ENCODE measurements at regions not wholly inside any gene's neighbourhood (a gene's known extent, or its start where the extent isn't known, plus 50 kb on each side); places are given as distances from the start of the nearest gene placed in this dataset.
"Not testable (repeated sequence)": the region's sequence is repeated elsewhere in the genome, so short reads cannot be mapped to it uniquely, and the experiment has no call there.

DNA sequence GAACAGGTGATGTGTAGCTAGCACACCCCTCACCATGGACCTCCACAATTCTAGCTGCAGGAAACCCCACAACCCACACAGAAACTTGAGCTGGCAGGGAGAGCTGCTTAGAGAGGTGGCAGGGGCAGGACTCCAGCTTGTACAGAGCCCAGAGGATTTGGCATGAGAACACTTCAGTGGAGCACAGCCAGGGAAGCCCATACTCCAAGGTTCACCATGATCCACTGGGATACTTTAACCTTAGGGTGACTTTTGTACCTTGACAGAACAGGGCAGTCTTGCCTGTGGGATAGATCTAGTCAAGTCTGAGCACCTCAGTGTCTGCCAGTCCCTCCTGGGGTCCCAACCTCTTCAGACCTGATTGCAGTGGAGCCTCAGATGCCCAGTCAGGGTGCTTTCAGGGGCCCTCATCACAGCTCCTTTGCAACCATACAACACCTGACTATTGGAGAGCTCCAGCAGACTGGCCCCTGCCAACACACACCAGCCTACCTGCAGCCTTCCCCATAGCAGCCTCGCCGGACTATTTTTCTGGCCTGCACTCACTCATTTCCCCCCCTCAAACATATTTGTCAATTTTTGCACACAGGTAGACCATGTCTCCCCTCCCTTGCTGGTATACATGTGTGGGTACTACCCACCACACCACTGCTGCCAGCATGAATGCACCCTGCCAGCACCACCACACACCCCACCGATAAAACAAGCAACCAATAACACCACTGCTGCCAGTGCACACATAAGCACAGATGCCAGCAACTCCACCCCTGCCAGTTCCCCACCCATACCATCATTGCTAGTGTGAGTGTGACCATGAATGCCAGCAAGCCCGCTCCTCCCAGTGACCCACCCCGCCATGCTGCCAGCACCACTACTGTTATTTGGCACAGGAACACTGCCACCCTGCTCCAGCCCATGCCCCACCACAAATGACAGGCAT, 56.0 kb upstream of the CDX4 start:
- no peak for DNase-seq (ENCODE audit: low read depth)

DNA sequence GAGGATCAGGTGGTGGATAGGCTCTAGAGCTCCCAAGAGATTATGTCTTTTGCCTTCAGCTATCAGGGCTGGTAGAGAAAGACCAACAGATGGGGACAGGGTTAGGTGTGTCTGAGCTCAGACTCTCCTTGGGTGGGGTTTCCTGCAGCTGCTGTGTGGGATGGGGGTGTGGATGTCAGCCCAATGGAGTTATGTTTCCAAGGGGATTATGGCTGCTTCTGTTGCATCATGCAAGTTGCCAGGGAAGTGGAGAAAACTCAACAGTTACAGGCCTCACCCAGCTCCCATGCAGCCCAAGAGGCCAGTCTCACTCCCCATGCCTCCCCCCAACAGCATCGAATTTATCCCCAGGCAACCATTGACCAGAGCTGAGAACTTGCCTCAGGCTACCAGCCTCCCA, 80.2 kb upstream of the CDX4 start:
- DNase-seq (ENCODE audit: low read depth), result no peak

DNA sequence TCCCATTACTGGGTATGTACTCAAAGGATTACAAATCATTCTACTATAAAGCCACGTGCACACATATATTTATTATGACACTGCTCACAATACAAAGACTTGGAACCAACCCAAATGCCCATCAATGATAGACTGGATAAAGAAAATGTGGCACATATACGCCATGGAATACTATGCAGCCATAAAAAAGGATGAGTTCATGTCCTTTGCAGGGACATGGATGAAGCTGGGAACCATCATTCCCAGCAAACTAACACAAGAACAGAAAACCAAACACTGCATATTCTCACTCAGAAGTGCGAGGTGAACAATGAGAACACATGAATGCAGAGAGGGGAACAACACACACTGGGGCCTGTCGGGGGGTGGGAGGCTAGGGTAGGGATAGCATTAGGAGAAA, 89.6 kb upstream of the CDX4 start:
- DNase-seq (ENCODE audit: low read depth), result not testable (repeated sequence)

DNA sequence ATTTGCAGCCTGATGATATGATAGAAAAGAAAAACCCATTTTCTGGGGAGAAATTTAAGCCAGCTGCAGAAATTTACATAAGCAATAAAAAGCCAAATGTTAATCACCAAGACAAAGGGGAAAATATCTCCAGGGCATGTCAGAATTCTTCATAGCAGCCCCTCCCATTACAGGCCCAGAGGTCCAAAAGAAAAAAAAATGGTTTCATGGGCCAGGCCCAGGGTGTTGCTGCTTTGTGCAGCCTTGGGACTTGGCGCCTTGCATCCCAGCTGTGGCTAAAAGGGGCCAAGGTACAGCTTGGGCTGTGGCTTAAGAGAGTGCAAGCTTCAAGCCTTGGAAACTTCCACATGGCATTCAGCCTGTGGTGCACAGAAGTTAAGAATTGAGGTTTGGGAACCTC, 97.9 kb upstream of the CDX4 start:
- no peak for DNase-seq (ENCODE audit: low read depth)

DNA sequence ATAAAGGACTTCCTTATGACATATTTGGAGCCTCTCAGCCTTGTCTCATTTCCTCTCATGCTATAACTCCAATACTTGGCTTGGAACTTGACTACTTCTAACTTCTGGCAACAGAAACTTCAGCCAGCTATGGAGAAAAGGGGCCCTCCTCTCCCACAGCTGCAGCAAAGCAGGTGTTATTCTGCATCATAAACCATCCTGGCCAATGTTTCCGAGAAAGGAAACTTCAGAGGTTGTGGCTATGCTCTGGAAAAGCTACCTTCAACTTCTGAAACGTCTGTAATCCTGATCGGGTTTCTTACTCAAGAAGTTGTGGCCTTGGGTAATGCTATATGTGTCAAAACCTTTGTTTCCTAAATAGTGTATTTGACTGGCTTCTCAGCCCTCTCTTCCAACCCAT, 109.5 kb upstream of the CDX4 start:
- no peak for DNase-seq (ENCODE audit: low read depth)

DNA sequence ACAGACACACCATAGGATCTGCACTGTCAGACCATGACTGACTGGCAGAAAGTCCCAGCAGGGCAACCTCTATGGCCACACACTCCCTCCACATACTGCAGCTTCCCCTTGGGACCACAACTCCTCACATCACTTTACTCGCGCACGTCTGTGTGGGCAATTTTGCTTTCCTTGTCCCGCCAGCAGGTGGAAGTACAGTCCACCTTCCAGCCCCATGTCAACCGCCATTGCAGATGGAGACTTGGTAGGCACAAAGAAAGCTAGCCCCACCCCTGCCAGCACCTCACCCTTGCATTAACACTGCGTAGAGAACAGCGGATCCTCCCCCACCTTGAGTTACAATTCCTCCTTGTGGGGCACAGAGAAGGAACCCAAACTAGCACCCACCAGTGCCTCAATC, 74.4 kb upstream of the NAP1L2 start:
- DNase-seq (ENCODE audit: low read depth), result peak; percentile 5

DNA sequence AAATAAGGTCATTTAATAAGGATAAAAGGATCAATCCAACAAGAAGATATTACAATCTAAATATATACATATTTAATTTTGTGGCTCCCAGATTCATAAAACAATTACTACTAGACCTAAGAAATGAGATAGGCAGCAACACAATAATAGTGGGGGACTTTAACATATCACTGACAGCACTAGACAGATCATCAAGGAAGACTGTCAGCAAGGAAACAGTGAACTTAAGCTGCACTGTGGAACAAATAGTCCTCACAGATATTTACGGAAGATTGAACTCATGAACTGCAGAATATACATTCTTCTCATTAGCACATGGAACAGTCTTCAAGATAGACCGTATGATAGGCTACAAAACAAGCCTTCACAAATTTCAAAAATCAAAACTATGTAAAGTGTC, 56.1 kb upstream of the NAP1L2 start:
- DNase-seq (ENCODE audit: low read depth), result no peak

DNA sequence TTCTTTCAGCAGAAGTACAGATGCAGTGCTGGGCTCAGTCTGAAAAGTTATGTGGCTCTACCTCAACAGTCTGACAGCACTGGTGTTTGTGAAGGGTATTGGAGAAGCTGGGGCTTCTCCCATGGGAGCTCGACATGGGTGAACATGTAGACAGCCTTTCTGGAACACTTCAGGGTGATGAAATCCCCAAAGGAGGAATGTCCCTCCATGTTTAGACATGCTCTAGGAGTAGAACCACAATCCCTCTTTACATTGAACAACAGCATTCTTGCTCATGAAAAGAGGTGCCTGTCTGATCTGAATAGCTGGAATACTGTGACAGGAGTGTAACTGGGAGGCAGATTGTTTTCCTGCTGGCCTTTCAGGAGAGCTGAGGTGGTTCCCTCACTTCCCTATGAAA, 53.8 kb upstream of the NAP1L2 start:
- no peak for DNase-seq (ENCODE audit: low read depth)

DNA sequence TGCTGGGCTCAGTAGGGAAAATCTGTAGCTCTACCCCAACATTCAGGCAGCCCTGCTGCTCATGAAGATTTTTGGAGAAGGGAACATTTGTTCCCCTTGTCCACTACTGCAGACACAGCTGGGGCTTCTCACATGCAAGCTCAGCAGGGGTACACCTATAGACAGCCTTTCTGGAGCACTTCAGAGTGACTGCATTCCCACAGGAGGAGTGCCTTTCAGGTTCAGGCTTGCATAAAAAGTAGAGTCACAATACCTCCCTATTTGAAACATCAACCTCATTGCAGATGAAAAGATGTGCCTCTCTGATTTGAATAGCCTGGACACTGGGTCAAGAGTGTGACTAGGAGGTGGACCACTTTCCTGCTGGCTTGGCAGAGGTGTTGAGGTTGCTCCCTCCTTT, 53.3 kb upstream of the NAP1L2 start:
- no peak for DNase-seq (ENCODE audit: low read depth)

DNA sequence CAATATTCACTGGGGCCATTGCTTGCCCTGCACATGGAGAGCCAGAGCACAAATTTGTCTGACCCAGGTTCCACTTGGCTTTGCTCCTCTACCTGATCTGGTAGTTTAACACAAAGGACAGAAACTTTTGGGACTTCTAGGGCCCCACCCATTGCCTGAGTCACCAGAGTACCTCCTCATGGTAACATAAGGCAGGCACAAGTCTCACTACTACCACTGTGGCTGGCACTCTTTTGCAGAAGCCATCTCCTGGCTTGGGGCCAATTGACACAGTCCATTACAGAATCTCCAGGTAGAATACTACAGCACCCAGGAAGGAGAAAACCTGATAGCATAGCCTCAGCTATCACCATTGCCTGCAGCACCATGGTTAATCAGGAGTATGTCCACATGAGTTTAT, 52.6 kb upstream of the NAP1L2 start:
- no peak for DNase-seq (ENCODE audit: low read depth)

DNA sequence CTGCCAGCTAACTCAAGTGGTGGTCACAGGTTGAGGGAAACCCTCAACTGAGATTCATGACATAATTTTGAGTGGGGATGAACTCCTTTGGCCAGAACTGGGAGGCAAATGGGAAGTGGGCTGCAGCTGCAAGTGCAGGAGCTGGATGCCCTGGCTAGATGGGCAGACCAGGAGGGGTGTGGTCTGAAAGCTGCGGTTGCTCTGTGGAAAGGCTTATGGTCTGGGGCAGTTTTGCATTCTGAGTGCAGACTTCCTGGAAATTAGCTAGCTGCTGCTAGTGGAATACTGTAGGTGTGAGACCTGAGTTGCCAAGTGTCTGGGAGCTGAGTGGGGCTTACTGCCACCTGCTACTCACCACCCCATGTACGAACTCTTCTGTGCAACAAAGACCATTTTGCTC, 52.1 kb upstream of the NAP1L2 start:
- DNase-seq (ENCODE audit: low read depth), result no peak
